H9 (cell line): ENCODE measurements at regions not wholly inside any gene's neighbourhood (a gene's known extent, or its start where the extent isn't known, plus 50 kb on each side); places are given as distances from the start of the nearest gene placed in this dataset.

ENCODE experiments used
- DNase-seq: peaks from one replicate; pipeline ENCODE4 v3.0.0-alpha.2; 2017
- H2AFZ ChIP-seq: one replicate; pipeline ENCODE4 v1.6.1; 2013; ENCODE audit warnings: mild to moderate bottlenecking, low read length, control low read depth, moderate library complexity
- H2AK5ac ChIP-seq: 2 replicates; pipeline ENCODE4 v1.6.1; 2013; ENCODE audit warnings: low read length, control low read depth, mixed read lengths; ENCODE audit not compliant: insufficient read length
- H2BK120ac ChIP-seq: one replicate; pipeline ENCODE4 v1.6.1; 2013; ENCODE audit warnings: low read depth, mild to moderate bottlenecking, low read length, control low read depth, inconsistent platforms; ENCODE audit not compliant: poor library complexity, severe bottlenecking
- H2BK12ac ChIP-seq: 2 replicates; pipeline ENCODE4 v1.6.1; 2013; ENCODE audit warnings: low read length, control low read depth, mixed read lengths, low read depth; ENCODE audit not compliant: insufficient read length
- H2BK15ac ChIP-seq: 2 replicates; pipeline ENCODE4 v1.6.1; 2013; ENCODE audit warnings: low read depth, low read length, control low read depth
- H2BK20ac ChIP-seq: one replicate; pipeline ENCODE4 v1.6.1; 2013; ENCODE audit warnings: low read depth, mild to moderate bottlenecking, low read length, control low read depth, inconsistent platforms; ENCODE audit not compliant: poor library complexity, severe bottlenecking
- H2BK5ac ChIP-seq: 2 replicates; pipeline ENCODE4 v1.6.1; 2013; ENCODE audit warnings: low read length, control low read depth, mixed read lengths; ENCODE audit not compliant: insufficient read length
- H3K14ac ChIP-seq: 2 replicates; pipeline ENCODE4 v1.6.1; 2013; ENCODE audit warnings: low read length, control low read depth; ENCODE audit not compliant: insufficient read depth
- H3K18ac ChIP-seq: 2 replicates; pipeline ENCODE4 v1.6.1; 2013; ENCODE audit warnings: low read depth, mild to moderate bottlenecking, mixed read lengths, low read length, control low read depth; ENCODE audit not compliant: insufficient read length
- H3K23ac ChIP-seq: 2 replicates; pipeline ENCODE4 v1.6.1; 2013; ENCODE audit warnings: low read length, control low read depth, mixed read lengths, low read depth; ENCODE audit not compliant: insufficient read length
- H3K23me2 ChIP-seq: 2 replicates; pipeline ENCODE4 v1.6.1; 2013; ENCODE audit warnings: low read depth, mild to moderate bottlenecking, mixed read lengths, low read length, control low read depth; ENCODE audit not compliant: insufficient read length, poor library complexity, severe bottlenecking
- H3K27ac ChIP-seq: 2 replicates; pipeline ENCODE4 v1.5.1; 2013; ENCODE audit warnings: low read length, control low read depth, mixed read lengths, low read depth; ENCODE audit not compliant: insufficient read length
- H3K27me3 ChIP-seq: 2 replicates; pipeline ENCODE4 v1.6.1; 2013; ENCODE audit warnings: low read length, control low read depth, inconsistent platforms; ENCODE audit not compliant: insufficient read depth
- H3K4ac ChIP-seq: 2 replicates; pipeline ENCODE4 v1.6.1; 2013; ENCODE audit warnings: low read depth, mild to moderate bottlenecking, control low read depth, inconsistent platforms, low read length, moderate library complexity
- H3K4me1 ChIP-seq: 2 replicates; pipeline ENCODE4 v1.6.1; 2013; ENCODE audit warnings: low read length, control low read depth, inconsistent platforms; ENCODE audit not compliant: insufficient read depth
- H3K4me2 ChIP-seq: 2 replicates; pipeline ENCODE4 v1.6.1; 2013; ENCODE audit warnings: low read length, control low read depth, mixed read lengths; ENCODE audit not compliant: insufficient read length, insufficient read depth
- H3K56ac ChIP-seq: 2 replicates; pipeline ENCODE4 v1.6.1; 2013; ENCODE audit warnings: low read depth, mild to moderate bottlenecking, mixed read lengths, low read length, control low read depth; ENCODE audit not compliant: insufficient read length
- H3K79me1 ChIP-seq: 2 replicates; pipeline ENCODE4 v1.6.1; 2013; ENCODE audit warnings: low read depth, mild to moderate bottlenecking, moderate library complexity, low read length, control low read depth, inconsistent platforms; ENCODE audit not compliant: insufficient read depth, poor library complexity, severe bottlenecking
- H3K79me2 ChIP-seq: 2 replicates; pipeline ENCODE4 v1.6.1; 2013; ENCODE audit warnings: low read length, control low read depth, inconsistent platforms; ENCODE audit not compliant: insufficient read depth
- H3K9ac ChIP-seq: 2 replicates; pipeline ENCODE4 v1.6.1; 2013; ENCODE audit warnings: low read length, control low read depth, mixed read lengths; ENCODE audit not compliant: insufficient read length; ENCODE audit errors: extremely low read depth
- H3K9me3 ChIP-seq: one replicate; pipeline ENCODE4 v1.6.1; 2013; ENCODE audit warnings: low read depth, low read length, inconsistent platforms; ENCODE audit not compliant: control insufficient read depth
- H3T11ph ChIP-seq: one replicate; pipeline ENCODE4 v1.6.1; 2013; ENCODE audit warnings: mild to moderate bottlenecking, low read length, control low read depth, inconsistent platforms
- H4K20me1 ChIP-seq: one replicate; pipeline ENCODE4 v1.6.1; 2013; ENCODE audit not compliant: control insufficient read depth, insufficient read length, insufficient read depth
- H4K5ac ChIP-seq: 2 replicates; pipeline ENCODE4 v1.6.1; 2013; ENCODE audit warnings: low read depth, mild to moderate bottlenecking, mixed read lengths, low read length, control low read depth; ENCODE audit not compliant: insufficient read length
- H4K8ac ChIP-seq: replicated peaks from 2 replicates; pipeline ENCODE4 v1.6.1; 2013; ENCODE audit warnings: low read length, control low read depth, mixed read lengths, low read depth; ENCODE audit not compliant: insufficient read length
- H4K91ac ChIP-seq: 2 replicates; pipeline ENCODE4 v1.6.1; 2013; ENCODE audit warnings: low read depth, mild to moderate bottlenecking, moderate library complexity, mixed read lengths, low read length, control low read depth; ENCODE audit not compliant: insufficient read length
- H3K27ac Mint-ChIP-seq, 3 experiments: 2 replicates in 2 of 3; 3 replicates in 1 of 3; pipeline ENCODE4 v1.8.0; 2020 to 2021; ENCODE audit warnings: mixed read lengths in 3 of 3, mild to moderate bottlenecking in 1 of 3, moderate library complexity in 1 of 3
- H3K27me3 Mint-ChIP-seq: 2 replicates; pipeline ENCODE4 v1.8.0; 2021; ENCODE audit warnings: low read depth, mild to moderate bottlenecking, moderate library complexity, mixed read lengths
- H3K36me3 Mint-ChIP-seq, 3 experiments: 2 replicates in 2 of 3; 3 replicates in 1 of 3; pipeline ENCODE4 v1.8.0; 2020 to 2021; ENCODE audit warnings: low read depth in 3 of 3, mixed read lengths in 3 of 3; ENCODE audit not compliant: insufficient read depth in 1 of 3
- H3K4me1 Mint-ChIP-seq, 2 experiments: 2 replicates each; pipeline ENCODE4 v1.8.0; 2020; ENCODE audit warnings: mixed read lengths in 2 of 2
- H3K4me3 Mint-ChIP-seq, 2 experiments: 2 replicates in 1 of 2; 3 replicates in 1 of 2; pipeline ENCODE4 v1.8.0; 2020 to 2021; ENCODE audit warnings: mild to moderate bottlenecking in 2 of 2, mixed read lengths in 2 of 2, moderate library complexity in 1 of 2
- H3K9me3 Mint-ChIP-seq, 2 experiments: 2 replicates in 1 of 2; 3 replicates in 1 of 2; pipeline ENCODE4 v1.8.0; 2020; ENCODE audit warnings: mild to moderate bottlenecking in 2 of 2, mixed read lengths in 2 of 2, moderate library complexity in 1 of 2
- CTCF ChIP-seq: fragments of 200-600 bp; sonication (generic); conservative IDR thresholded peaks from 3 replicates; pipeline ENCODE4 v1.8.0; 2021; ENCODE audit warnings: antibody characterized with exemption, mild to moderate bottlenecking
- WGBS: extraction: QIAGEN DNeasy Blood & Tissue Kit; methylation state at CpG from one replicate; pipeline ENCODE4 v1.1.7; 2013; ENCODE audit warnings: missing lambda C conversion rate, low lambda C conversion rate, mixed read lengths; ENCODE audit not compliant: insufficient read length; ENCODE audit errors: extremely low coverage; 5-methylcytosine and 5-hydroxymethylcytosine counted together

- Histone ChIP-seq H2BK5ac (no peak overlapping the region), H3K79me1 (no peaks in the 10 kb centered on the region), H3K14ac (no peak overlapping the region), H3K27ac (no peak overlapping the region), H2AFZ (no peak overlapping the region), H4K5ac (no peak overlapping the region), H3K4me1 (peaks cover 3% of the 10 kb centered on the region; the same call in 1 of the 2 replicates), H3K4ac (no peak overlapping the region), H3K18ac (no peak overlapping the region), H4K91ac (no peak overlapping the region), H2BK120ac (no peak overlapping the region), H3K27me3 (no peaks in the 10 kb centered on the region), H2BK20ac (no peak overlapping the region), H4K20me1 (no peaks in the 10 kb centered on the region), H3K9me3 (no peaks in the 10 kb centered on the region), H3K9ac (no peak overlapping the region), H4K8ac (no peak overlapping the region), H3K56ac (no peak overlapping the region), H2AK5ac (no peak overlapping the region), H3K23ac (no peak overlapping the region), H3K23me2 (no peaks in the 10 kb centered on the region), H3K4me2 (no peak overlapping the region), H3T11ph (no peak overlapping the region), H2BK15ac (no peak overlapping the region), H3K79me2 (no peaks in the 10 kb centered on the region), H2BK12ac (no peak overlapping the region)
- H3K9me3 Mint-ChIP-seq: no peaks in the 10 kb centered on the region; a peak in 1 of 5 replicates
- H3K4me3 Mint-ChIP-seq: no peak overlapping the region
- no peaks in the 10 kb centered on the region for H3K27me3 Mint-ChIP-seq
- no peak overlapping the region for H3K27ac Mint-ChIP-seq
- TF ChIP-seq CTCF: no peak
- H3K4me1 Mint-ChIP-seq: peaks cover 4% of the 10 kb centered on the region in 2 experiments; a peak in 3 of 4 replicates
- WGBS: no CpG with 5 or more reads among the region's 3 CpGs
- DNase-seq: no peak
- H3K36me3 Mint-ChIP-seq: no peaks in the 10 kb centered on the region
These were observed 245.3 kb upstream of the RARB start for GRCh38 chr3:25182794-25183193.
